Type B pancreatic cell (in vitro differentiated cells): ENCODE measurements at regions not wholly inside any gene's neighbourhood (a gene's known extent, or its start where the extent isn't known, plus 50 kb on each side); places are given as distances from the start of the nearest gene placed in this dataset.

Source experiments
- DNase-seq: peaks from one replicate; pipeline ENCODE4 v3.0.0; 2021; ENCODE audit warnings: mixed read lengths; ENCODE audit not compliant: unreplicated experiment; ENCODE audit errors: extremely low spot score
- H3K27ac Mint-ChIP-seq: 2 replicates; pipeline ENCODE4 v1.8.0; 2021; ENCODE audit warnings: mild to moderate bottlenecking, mixed read lengths
- H3K27me3 Mint-ChIP-seq: 2 replicates; pipeline ENCODE4 v1.8.0; 2021; ENCODE audit warnings: mixed read lengths
- H3K36me3 Mint-ChIP-seq: 2 replicates; pipeline ENCODE4 v1.8.0; 2021; ENCODE audit warnings: mixed read lengths
- H3K4me1 Mint-ChIP-seq: one replicate; pipeline ENCODE4 v1.8.0; 2021; ENCODE audit warnings: mixed read lengths; ENCODE audit not compliant: unreplicated experiment
- H3K4me3 Mint-ChIP-seq: 2 replicates; pipeline ENCODE4 v1.8.0; 2021; ENCODE audit warnings: mild to moderate bottlenecking, mixed read lengths
- H3K9me3 Mint-ChIP-seq: 2 replicates; pipeline ENCODE4 v1.8.0; 2021; ENCODE audit warnings: mixed read lengths
- CTCF ChIP-seq: fragments of 200-600 bp; sonication (generic); conservative IDR thresholded peaks from 2 replicates; pipeline ENCODE4 v1.5.0; 2021; ENCODE audit warnings: antibody characterized with exemption, mild to moderate bottlenecking

DNA sequence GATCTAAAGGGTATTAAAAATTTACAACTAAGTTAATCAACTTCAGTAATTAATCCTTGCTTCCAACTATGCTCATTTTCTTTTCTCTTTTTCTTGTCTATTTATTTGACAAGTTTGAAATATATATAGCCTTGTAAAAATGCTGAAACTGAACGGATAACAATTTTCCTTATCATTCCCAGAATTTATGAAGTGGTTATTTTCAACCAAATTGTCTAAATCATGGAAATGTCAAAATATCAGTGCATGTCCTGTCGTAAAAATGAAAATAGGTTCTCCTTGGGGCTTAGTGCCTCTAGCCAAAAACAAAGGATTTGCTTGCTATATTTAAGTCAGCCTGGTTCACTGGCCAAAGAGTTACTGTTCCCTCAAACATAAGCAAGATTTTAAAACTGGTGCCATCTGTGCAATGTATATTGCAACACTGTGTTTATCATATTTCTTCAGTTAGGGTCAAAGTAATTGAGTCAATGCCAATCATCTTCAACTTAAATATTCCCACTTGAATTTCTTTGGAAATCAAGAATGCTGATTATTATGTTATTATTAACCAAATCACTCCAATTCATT, 798.3 kb downstream of the MAT2B start:
- Mint-ChIP-seq H3K4me3 (no peak overlapping the region), H3K4me1 (peaks cover 16% of the 10 kb centered on the region), H3K27ac (no peak overlapping the region), H3K27me3 (no peaks in the 10 kb centered on the region), H3K36me3 (no peaks in the 10 kb centered on the region), H3K9me3 (peaks cover 5% of the 10 kb centered on the region)
- no peak for TF ChIP-seq CTCF
- no peak for DNase-seq

GRCh38 chr5:164306662-164307061, 801.2 kb downstream of the MAT2B start:
- no peak for TF ChIP-seq CTCF
- Mint-ChIP-seq H3K36me3 (no peaks in the 10 kb centered on the region), H3K27ac (peak overlapping the region; percentile 13), H3K4me1 (peaks cover 11% of the 10 kb centered on the region), H3K4me3 (no peak overlapping the region), H3K9me3 (peaks cover 5% of the 10 kb centered on the region), H3K27me3 (peaks cover 2% of the 10 kb centered on the region)
- no peak for DNase-seq

- no peak for TF ChIP-seq CTCF
- no peaks in the 10 kb centered on the region for H3K4me1 Mint-ChIP-seq
Observed at GRCh38 chr5:164312801-164313200, 807.4 kb downstream of the MAT2B start.

GRCh38 chr5:164317676-164318075, 812.3 kb downstream of the MAT2B start:
- TF ChIP-seq CTCF: no peak
- no peak for DNase-seq
- no peak overlapping the region for H3K4me3 Mint-ChIP-seq
- H3K36me3 Mint-ChIP-seq: peaks cover 4% of the 10 kb centered on the region
- H3K27me3 Mint-ChIP-seq: peaks cover 9% of the 10 kb centered on the region
- peaks cover 6% of the 10 kb centered on the region for H3K9me3 Mint-ChIP-seq
- H3K4me1 Mint-ChIP-seq: no peaks in the 10 kb centered on the region
- H3K27ac Mint-ChIP-seq: no peak overlapping the region

More at GRCh38 chr5:164312801-164313200, 807.4 kb downstream of the MAT2B start:
- Mint-ChIP-seq H3K36me3 (no peaks in the 10 kb centered on the region), H3K9me3 (peaks cover 5% of the 10 kb centered on the region), H3K27me3 (peaks cover 6% of the 10 kb centered on the region), H3K4me3 (no peak overlapping the region), H3K27ac (no peak overlapping the region)
- DNase-seq: no peak

GRCh38 chr5:164319161-164319560, 813.7 kb downstream of the MAT2B start:
- Mint-ChIP-seq H3K4me3 (no peak overlapping the region), H3K4me1 (no peaks in the 10 kb centered on the region), H3K9me3 (peaks cover 6% of the 10 kb centered on the region), H3K27me3 (peaks cover 9% of the 10 kb centered on the region), H3K36me3 (peaks cover 4% of the 10 kb centered on the region), H3K27ac (no peak overlapping the region)
- TF ChIP-seq CTCF: no peak
- DNase-seq: no peak

DNA sequence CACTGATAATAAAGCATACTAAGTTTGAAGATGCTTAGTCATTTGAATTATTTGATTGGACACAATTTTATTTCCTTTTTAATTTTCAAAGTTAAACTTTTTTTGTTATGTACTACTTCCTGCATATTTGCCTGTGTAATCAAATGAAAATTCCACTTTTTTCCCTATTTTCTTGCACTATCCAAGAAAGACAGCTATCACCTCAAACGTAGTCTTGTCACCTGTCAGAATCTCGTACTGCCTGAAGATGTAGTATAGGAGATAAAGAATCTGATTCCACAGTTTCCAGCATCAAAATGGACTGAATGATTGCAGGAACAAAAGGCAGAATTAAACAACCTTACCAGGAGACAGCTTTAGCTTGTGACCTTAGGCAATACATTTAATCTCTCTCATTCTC, 818.8 kb downstream of the MAT2B start:
- Mint-ChIP-seq H3K27me3 (peaks cover 9% of the 10 kb centered on the region), H3K4me1 (no peaks in the 10 kb centered on the region), H3K27ac (no peak overlapping the region), H3K4me3 (no peak overlapping the region), H3K36me3 (peaks cover 4% of the 10 kb centered on the region), H3K9me3 (peaks cover 23% of the 10 kb centered on the region)
- no peak for TF ChIP-seq CTCF
- no peak for DNase-seq
